ENCODE measurements at regions not wholly inside any gene's neighbourhood (a gene's known extent, or its start where the extent isn't known, plus 50 kb on each side); places are given as distances from the start of the nearest gene placed in this dataset.

DNA sequence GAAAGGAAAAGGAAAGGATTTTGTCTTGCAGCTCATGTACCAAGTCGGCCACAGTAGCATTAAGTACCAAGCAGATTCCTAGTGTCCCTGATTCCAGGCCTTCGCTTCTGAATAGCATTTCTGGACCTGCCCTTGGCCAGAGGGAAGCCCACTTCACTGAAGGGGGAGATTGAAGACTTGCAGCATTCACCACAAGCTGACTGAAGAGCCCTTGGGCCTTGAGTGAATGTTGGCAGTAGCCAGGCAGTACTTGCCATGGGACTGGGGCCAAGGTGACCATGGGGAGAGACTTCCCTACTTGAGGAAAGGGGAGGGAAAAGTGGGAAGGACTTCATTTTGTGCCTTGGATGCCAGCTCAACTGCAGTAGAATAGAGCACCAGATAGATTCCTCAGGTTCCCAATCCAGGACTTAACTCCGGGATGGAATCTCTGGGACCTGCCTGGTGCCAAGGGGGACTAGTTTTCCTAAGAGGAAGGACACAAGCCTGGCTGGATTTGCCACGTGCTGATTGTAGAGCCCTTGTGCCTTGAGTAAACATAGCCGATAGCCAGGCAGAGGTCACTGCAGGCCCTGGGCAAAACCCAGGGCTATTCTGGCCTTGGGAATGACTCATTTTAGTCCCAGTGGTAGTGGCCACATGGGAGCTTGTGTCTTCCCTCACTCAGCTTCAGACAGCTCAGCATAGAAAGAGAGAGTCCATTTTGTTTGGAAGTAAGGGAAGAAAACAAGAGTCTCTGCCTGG, 141.7 kb upstream of the KCND2 start:
- TF ChIP-seq EGR1 (IDR thresholded peaks at IDR 0.05; ENCODE audit: low read depth in 2 of 2): no peak
- no peak for DNase-seq (ENCODE audit: low spot score)
- no peaks in the 10 kb centered on the region for H3K4me1 ChIP-seq (ENCODE audit: control insufficient read depth in 4 of 4, insufficient read depth in 4 of 4, low read length in 3 of 4)
- no peak overlapping the region for H3K27ac ChIP-seq (ENCODE audit: low read depth in 1 of 2, low read length in 2 of 2)
- peaks cover 0 to 11% (median 1%) of the 10 kb centered on the region in 4 donors for H3K9me3 ChIP-seq (ENCODE audit: control insufficient read depth in 4 of 4, low read length in 3 of 4)
- WGBS: 70% methylated on average over 5 of the region's 5 CpGs
- H3K27me3 ChIP-seq (ENCODE audit: control insufficient read depth in 4 of 4, insufficient read depth in 4 of 4, low read length in 3 of 4): no peaks in the 10 kb centered on the region
- H3K36me3 ChIP-seq (ENCODE audit: control insufficient read depth in 4 of 4, insufficient read depth in 3 of 4, low read depth in 1 of 4, low read length in 3 of 4): no peaks in the 10 kb centered on the region
- no peak overlapping the region for H3K4me3 ChIP-seq (ENCODE audit: low read depth in 1 of 3, low read length in 3 of 3)
- H3K9ac ChIP-seq (ENCODE audit: low read depth in 1 of 2, low read length in 2 of 2): no peak overlapping the region

DNA sequence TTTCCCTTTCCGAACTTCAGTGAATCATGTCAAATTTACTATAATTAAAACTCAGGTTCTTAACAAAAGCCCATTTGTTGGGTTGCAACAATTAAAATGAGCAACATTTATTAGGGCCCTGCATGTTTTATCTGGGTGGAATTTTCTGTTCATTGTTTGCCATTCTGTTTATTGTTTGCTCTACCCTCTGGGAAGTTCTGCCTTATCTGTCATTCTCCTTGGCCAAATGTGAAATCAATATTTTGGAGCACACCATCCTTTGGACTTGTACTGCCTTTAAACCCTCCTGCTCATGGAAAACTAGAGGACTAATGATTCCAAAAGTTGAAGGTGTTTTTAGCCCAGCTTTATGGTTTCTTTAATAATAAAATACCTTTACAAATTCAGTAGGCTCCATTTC, 134.5 kb upstream of the KCND2 start:
- Histone ChIP-seq H3K9ac (ENCODE audit: low read depth in 1 of 2, low read length in 2 of 2) (no peak overlapping the region), H3K4me3 (ENCODE audit: low read depth in 1 of 3, low read length in 3 of 3) (no peak overlapping the region), H3K27me3 (ENCODE audit: control insufficient read depth in 4 of 4, insufficient read depth in 4 of 4, low read length in 3 of 4) (no peaks in the 10 kb centered on the region), H3K4me1 (ENCODE audit: control insufficient read depth in 4 of 4, insufficient read depth in 4 of 4, low read length in 3 of 4) (no peaks in the 10 kb centered on the region), H3K9me3 (ENCODE audit: control insufficient read depth in 4 of 4, low read length in 3 of 4) (no peaks in the 10 kb centered on the region), H3K27ac (ENCODE audit: low read depth in 1 of 2, low read length in 2 of 2) (no peak overlapping the region), H3K36me3 (ENCODE audit: control insufficient read depth in 4 of 4, insufficient read depth in 3 of 4, low read depth in 1 of 4, low read length in 3 of 4) (no peaks in the 10 kb centered on the region)
- 78% methylated on average over 1 of the region's 1 CpG for WGBS
- TF ChIP-seq RAD21 (IDR thresholded peaks at IDR 0.05): no peak
- TF ChIP-seq NR2F2 (IDR thresholded peaks at IDR 0.05): no peak
- TF ChIP-seq TAF1 (conservative IDR thresholded peaks at IDR 0.05): no peak
- TF ChIP-seq, protein P1, sequence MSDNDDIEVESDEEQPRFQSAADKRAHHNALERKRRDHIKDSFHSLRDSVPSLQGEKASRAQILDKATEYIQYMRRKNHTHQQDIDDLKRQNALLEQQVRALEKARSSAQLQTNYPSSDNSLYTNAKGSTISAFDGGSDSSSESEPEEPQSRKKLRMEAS (IDR thresholded peaks at IDR 0.05): no peak
- TF ChIP-seq, protein P2, sequence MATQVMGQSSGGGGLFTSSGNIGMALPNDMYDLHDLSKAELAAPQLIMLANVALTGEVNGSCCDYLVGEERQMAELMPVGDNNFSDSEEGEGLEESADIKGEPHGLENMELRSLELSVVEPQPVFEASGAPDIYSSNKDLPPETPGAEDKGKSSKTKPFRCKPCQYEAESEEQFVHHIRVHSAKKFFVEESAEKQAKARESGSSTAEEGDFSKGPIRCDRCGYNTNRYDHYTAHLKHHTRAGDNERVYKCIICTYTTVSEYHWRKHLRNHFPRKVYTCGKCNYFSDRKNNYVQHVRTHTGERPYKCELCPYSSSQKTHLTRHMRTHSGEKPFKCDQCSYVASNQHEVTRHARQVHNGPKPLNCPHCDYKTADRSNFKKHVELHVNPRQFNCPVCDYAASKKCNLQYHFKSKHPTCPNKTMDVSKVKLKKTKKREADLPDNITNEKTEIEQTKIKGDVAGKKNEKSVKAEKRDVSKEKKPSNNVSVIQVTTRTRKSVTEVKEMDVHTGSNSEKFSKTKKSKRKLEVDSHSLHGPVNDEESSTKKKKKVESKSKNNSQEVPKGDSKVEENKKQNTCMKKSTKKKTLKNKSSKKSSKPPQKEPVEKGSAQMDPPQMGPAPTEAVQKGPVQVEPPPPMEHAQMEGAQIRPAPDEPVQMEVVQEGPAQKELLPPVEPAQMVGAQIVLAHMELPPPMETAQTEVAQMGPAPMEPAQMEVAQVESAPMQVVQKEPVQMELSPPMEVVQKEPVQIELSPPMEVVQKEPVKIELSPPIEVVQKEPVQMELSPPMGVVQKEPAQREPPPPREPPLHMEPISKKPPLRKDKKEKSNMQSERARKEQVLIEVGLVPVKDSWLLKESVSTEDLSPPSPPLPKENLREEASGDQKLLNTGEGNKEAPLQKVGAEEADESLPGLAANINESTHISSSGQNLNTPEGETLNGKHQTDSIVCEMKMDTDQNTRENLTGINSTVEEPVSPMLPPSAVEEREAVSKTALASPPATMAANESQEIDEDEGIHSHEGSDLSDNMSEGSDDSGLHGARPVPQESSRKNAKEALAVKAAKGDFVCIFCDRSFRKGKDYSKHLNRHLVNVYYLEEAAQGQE (IDR thresholded peaks at IDR 0.05): no peak
- no peak for TF ChIP-seq YY1 (IDR thresholded peaks at IDR 0.05)
- no peak for TF ChIP-seq HNF4A (conservative IDR thresholded peaks at IDR 0.05)
- TF ChIP-seq FOXA2 (IDR thresholded peaks at IDR 0.05): no peak
- no peak for TF ChIP-seq HNF4G (IDR thresholded peaks at IDR 0.05)
- no peak for TF ChIP-seq SP1 (IDR thresholded peaks at IDR 0.05)
- TF ChIP-seq JUND (IDR thresholded peaks at IDR 0.05): no peak
- TF ChIP-seq EGR1 (IDR thresholded peaks at IDR 0.05; ENCODE audit: low read depth in 2 of 2): no peak
- TF ChIP-seq, protein P3, sequence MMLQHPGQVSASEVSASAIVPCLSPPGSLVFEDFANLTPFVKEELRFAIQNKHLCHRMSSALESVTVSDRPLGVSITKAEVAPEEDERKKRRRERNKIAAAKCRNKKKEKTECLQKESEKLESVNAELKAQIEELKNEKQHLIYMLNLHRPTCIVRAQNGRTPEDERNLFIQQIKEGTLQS (IDR thresholded peaks at IDR 0.05): no peak
- TF ChIP-seq, protein P4, sequence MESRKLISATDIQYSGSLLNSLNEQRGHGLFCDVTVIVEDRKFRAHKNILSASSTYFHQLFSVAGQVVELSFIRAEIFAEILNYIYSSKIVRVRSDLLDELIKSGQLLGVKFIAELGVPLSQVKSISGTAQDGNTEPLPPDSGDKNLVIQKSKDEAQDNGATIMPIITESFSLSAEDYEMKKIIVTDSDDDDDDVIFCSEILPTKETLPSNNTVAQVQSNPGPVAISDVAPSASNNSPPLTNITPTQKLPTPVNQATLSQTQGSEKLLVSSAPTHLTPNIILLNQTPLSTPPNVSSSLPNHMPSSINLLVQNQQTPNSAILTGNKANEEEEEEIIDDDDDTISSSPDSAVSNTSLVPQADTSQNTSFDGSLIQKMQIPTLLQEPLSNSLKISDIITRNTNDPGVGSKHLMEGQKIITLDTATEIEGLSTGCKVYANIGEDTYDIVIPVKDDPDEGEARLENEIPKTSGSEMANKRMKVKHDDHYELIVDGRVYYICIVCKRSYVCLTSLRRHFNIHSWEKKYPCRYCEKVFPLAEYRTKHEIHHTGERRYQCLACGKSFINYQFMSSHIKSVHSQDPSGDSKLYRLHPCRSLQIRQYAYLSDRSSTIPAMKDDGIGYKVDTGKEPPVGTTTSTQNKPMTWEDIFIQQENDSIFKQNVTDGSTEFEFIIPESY (IDR thresholded peaks at IDR 0.05): no peak
- TF ChIP-seq RXRA (IDR thresholded peaks at IDR 0.05): no peak
- no peak for TF ChIP-seq FOXA1 (IDR thresholded peaks at IDR 0.05)
- TF ChIP-seq, protein P5, sequence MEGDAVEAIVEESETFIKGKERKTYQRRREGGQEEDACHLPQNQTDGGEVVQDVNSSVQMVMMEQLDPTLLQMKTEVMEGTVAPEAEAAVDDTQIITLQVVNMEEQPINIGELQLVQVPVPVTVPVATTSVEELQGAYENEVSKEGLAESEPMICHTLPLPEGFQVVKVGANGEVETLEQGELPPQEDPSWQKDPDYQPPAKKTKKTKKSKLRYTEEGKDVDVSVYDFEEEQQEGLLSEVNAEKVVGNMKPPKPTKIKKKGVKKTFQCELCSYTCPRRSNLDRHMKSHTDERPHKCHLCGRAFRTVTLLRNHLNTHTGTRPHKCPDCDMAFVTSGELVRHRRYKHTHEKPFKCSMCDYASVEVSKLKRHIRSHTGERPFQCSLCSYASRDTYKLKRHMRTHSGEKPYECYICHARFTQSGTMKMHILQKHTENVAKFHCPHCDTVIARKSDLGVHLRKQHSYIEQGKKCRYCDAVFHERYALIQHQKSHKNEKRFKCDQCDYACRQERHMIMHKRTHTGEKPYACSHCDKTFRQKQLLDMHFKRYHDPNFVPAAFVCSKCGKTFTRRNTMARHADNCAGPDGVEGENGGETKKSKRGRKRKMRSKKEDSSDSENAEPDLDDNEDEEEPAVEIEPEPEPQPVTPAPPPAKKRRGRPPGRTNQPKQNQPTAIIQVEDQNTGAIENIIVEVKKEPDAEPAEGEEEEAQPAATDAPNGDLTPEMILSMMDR (IDR thresholded peaks at IDR 0.05; ENCODE audit: low read depth, low read length, missing input control): no peak
- TF ChIP-seq GABPA (IDR thresholded peaks at IDR 0.05 in 1 of 2, conservative IDR thresholded peaks at IDR 0.05 in 1 of 2): no peak
- DNase-seq (ENCODE audit: low spot score): no peak

All from liver (tissue), 8 donors.